Left renal pelvis (tissue), 4 donors: ENCODE measurements at regions not wholly inside any gene's neighbourhood (a gene's known extent, or its start where the extent isn't known, plus 50 kb on each side); places are given as distances from the start of the nearest gene placed in this dataset.
A peak's percentile ranks its signal among the peaks of the same experiment; 100 is the strongest.

Experiments used
- DNase-seq, 4 donors: peaks; one replicate each; pipeline ENCODE4 v3.0.0-alpha.2; 2013; ENCODE audit warnings: low read depth in 4 of 4, low spot score in 3 of 4

GRCh38 chr10:84770824-84771223, 442.4 kb downstream of the CCSER2 start:
- DNase-seq: no peak

- peak in 3 of 4 donors; percentile 5 to 12 (median 6) for DNase-seq
These were observed 455.0 kb downstream of the CCSER2 start for GRCh38 chr10:84783386-84783785.

GRCh38 chr10:84783909-84784308, 455.5 kb downstream of the CCSER2 start:
- DNase-seq: no peak

GRCh38 chr10:84784749-84785148, 456.4 kb downstream of the CCSER2 start:
- DNase-seq: no peak

GRCh38 chr10:84789026-84789425, 460.6 kb downstream of the CCSER2 start:
- no peak for DNase-seq

- DNase-seq: no peak
These were observed 469.9 kb downstream of the CCSER2 start for GRCh38 chr10:84798312-84798711.

GRCh38 chr10:84801156-84801555, 472.8 kb downstream of the CCSER2 start:
- no peak for DNase-seq

- no peak for DNase-seq
These were observed 473.5 kb downstream of the CCSER2 start for GRCh38 chr10:84801916-84802315.

- no peak for DNase-seq
These were observed 476.8 kb downstream of the CCSER2 start for GRCh38 chr10:84805149-84805548.

- DNase-seq: no peak
These were observed 482.7 kb downstream of the CCSER2 start for GRCh38 chr10:84811113-84811512.

- DNase-seq: no peak
These were observed 490.6 kb downstream of the CCSER2 start for GRCh38 chr10:84818961-84819360.

- no peak for DNase-seq
These were observed 491.7 kb downstream of the CCSER2 start for GRCh38 chr10:84820120-84820519.

- no peak for DNase-seq
These were observed 492.2 kb downstream of the CCSER2 start for GRCh38 chr10:84820596-84820995.

- no peak for DNase-seq
These were observed 494.7 kb downstream of the CCSER2 start for GRCh38 chr10:84822931-84823630.

- no peak for DNase-seq
These were observed 496.1 kb downstream of the CCSER2 start for GRCh38 chr10:84824525-84824924.

GRCh38 chr10:84825330-84825729, 496.9 kb downstream of the CCSER2 start:
- no peak for DNase-seq

GRCh38 chr10:84826704-84827103, 498.3 kb downstream of the CCSER2 start:
- no peak for DNase-seq

- DNase-seq: no peak
These were observed 500.7 kb downstream of the CCSER2 start for GRCh38 chr10:84829131-84829530.

GRCh38 chr10:84837041-84837812, 508.8 kb downstream of the CCSER2 start:
- no peak for DNase-seq

GRCh38 chr10:84837877-84838276, 509.5 kb downstream of the CCSER2 start:
- no peak for DNase-seq

GRCh38 chr10:84838851-84839250, 510.5 kb downstream of the CCSER2 start:
- DNase-seq: no peak

- DNase-seq: no peak
These were observed 514.2 kb downstream of the CCSER2 start for GRCh38 chr10:84842593-84842992.
